Stomach (tissue), 8 donors: ENCODE measurements at regions not wholly inside any gene's neighbourhood (a gene's known extent, or its start where the extent isn't known, plus 50 kb on each side); places are given as distances from the start of the nearest gene placed in this dataset.
A peak's percentile ranks its signal among the peaks of the same experiment; 100 is the strongest.
"Not testable (repeated sequence)": the region's sequence is repeated elsewhere in the genome, so short reads cannot be mapped to it uniquely, and the experiment has no call there.

Experiments
- DNase-seq, 2 donors: peaks; one replicate each; pipeline versions ENCODE4 v3.0.0 to v3.0.0-alpha.2; 2013 to 2019
- H3K27ac ChIP-seq, 5 donors: fragments of 200-600 bp in 4 of 5; sonication (generic) in 4 of 5; one replicate each; pipeline ENCODE4 v1.5.1; 2013 to 2019; ENCODE audit warnings: mild to moderate bottlenecking in 1 of 5, moderate library complexity in 1 of 5
- H3K27me3 ChIP-seq, 3 donors: fragments of 200-600 bp; sonication (generic); one replicate each; pipeline ENCODE4 v1.5.1; 2017 to 2019; ENCODE audit warnings: mixed run types in 1 of 3
- H3K36me3 ChIP-seq, 4 donors: fragments of 200-600 bp; sonication (generic); 1 replicate in 3 of 4; 2 replicates in 1 of 4; pipeline ENCODE4 v1.5.1; 2016 to 2019
- H3K4me1 ChIP-seq, 4 donors: fragments of 200-600 bp; sonication (generic); one replicate each; pipeline ENCODE4 v1.5.1; 2016 to 2019
- H3K4me3 ChIP-seq, 4 donors: fragments of 200-600 bp; sonication (generic) in 3 of 4; one replicate each; pipeline ENCODE4 v1.5.1; 2016 to 2019; ENCODE audit warnings: mild to moderate bottlenecking in 1 of 4
- H3K9me3 ChIP-seq, 4 donors: fragments of 200-600 bp; sonication (generic); one replicate each; pipeline ENCODE4 v1.5.1; 2016 to 2019
- CTCF ChIP-seq, 7 experiments: fragments of 450-650 bp in 4 of 7; fragments of 200-600 bp in 3 of 7; sonication (generic) in 3 of 7; IDR thresholded peaks; one replicate each; pipeline ENCODE4 v1.5.1; 2016 to 2019; ENCODE audit warnings: antibody characterized with exemption in 7 of 7, control low read depth in 2 of 7, mild to moderate bottlenecking in 1 of 7
- EP300 ChIP-seq: sonication (generic); formaldehyde crosslinking; IDR thresholded peaks from one replicate; pipeline ENCODE4 v1.6.1; 2017; ENCODE audit warnings: antibody characterized with exemption
- POLR2A ChIP-seq, 4 donors: fragments of 450-650 bp; IDR thresholded peaks; one replicate each; pipeline ENCODE4 v1.6.1; 2016; ENCODE audit warnings: antibody characterized with exemption in 4 of 4, control low read depth in 2 of 4, mild to moderate bottlenecking in 1 of 4, moderate library complexity in 1 of 4
- POLR2AphosphoS5 ChIP-seq, 3 donors: sonication (generic); formaldehyde crosslinking; IDR thresholded peaks; one replicate each; pipeline ENCODE4 v1.6.1; 2016; ENCODE audit warnings: antibody characterized with exemption in 3 of 3
- WGBS, 5 donors: extraction: QIAGEN DNeasy Blood & Tissue Kit in 3 of 5; methylation state at CpG; one replicate each; pipeline versions ENCODE4 v1.1.5 to v1.1.7; 2013 to 2018; 5-methylcytosine and 5-hydroxymethylcytosine counted together
- intact Hi-C: fragments of 100-400 bp; cut with DNase I; formaldehyde crosslinking; loops from one replicate; pipeline ENCODE4 v1.15.1; 2023; ENCODE audit warnings: low total_unique reads
- donor health status: healthy with polysubstance abuse.
- donor health status: Bipolar disorder and iron deficiency.
- donor health status: healthy.

GRCh38 chr13:65929436-65929835, 1300.7 kb downstream of the PCDH9 start:
- Histone ChIP-seq H3K36me3 (no peaks in the 10 kb centered on the region), H3K4me3 (no peak overlapping the region), H3K27ac (no peak overlapping the region), H3K9me3 (no peaks in the 10 kb centered on the region), H3K27me3 (no peaks in the 10 kb centered on the region), H3K4me1 (peaks cover 0 to 11% (median 0%) of the 10 kb centered on the region in 4 donors)
- intact Hi-C loops, result no loop called here
- 46 to 67% (median 65%) methylated on average over 3 of the region's 3 CpGs for WGBS, 5 donors
- no peak for DNase-seq
- TF ChIP-seq POLR2A (IDR thresholded peaks at IDR 0.05) (no peak), POLR2AphosphoS5 (IDR thresholded peaks at IDR 0.05) (no peak), EP300 (no peak), CTCF (IDR thresholded peaks at IDR 0.05) (no peak)

GRCh38 chr13:65926750-65927171, 1303.4 kb downstream of the PCDH9 start:
- H3K4me3 ChIP-seq, result peak overlapping the region in 1 of 4 donors; percentile 1
- no peaks in the 10 kb centered on the region for H3K27me3 ChIP-seq
- TF ChIP-seq EP300, result no peak
- peak in 1 of 7 experiments; percentile 12 for TF ChIP-seq CTCF (IDR thresholded peaks at IDR 0.05)
- no peak for TF ChIP-seq POLR2A (IDR thresholded peaks at IDR 0.05)
- no peak for TF ChIP-seq POLR2AphosphoS5 (IDR thresholded peaks at IDR 0.05)
- intact Hi-C loops, result no loop called here
- DNase-seq, result peak; percentile 53 to 60
- peaks cover 0 to 11% (median 0%) of the 10 kb centered on the region in 4 donors for H3K4me1 ChIP-seq
- H3K9me3 ChIP-seq, result no peaks in the 10 kb centered on the region
- WGBS, 5 donors, result 5 to 29% (median 13%) methylated on average over 3 to 7 of the region's 7 CpGs
- no peak overlapping the region for H3K27ac ChIP-seq
- H3K36me3 ChIP-seq, result no peaks in the 10 kb centered on the region

- H3K27ac ChIP-seq, DNase-seq, H3K36me3 ChIP-seq, H3K9me3 ChIP-seq, H3K4me3 ChIP-seq, intact Hi-C loops, H3K27me3 ChIP-seq: not testable (repeated sequence)
- WGBS, 5 donors, result 84 to 98% (median 95%) methylated on average over 4 of the region's 4 CpGs
- H3K4me1 ChIP-seq, result peaks cover 0 to 11% (median 0%) of the 10 kb centered on the region in 4 donors
Measured at GRCh38 chr13:65922846-65923245, 1307.3 kb downstream of the PCDH9 start.

GRCh38 chr13:65921933-65922332, 1308.2 kb downstream of the PCDH9 start:
- WGBS, 5 donors, result 84 to 95% (median 91%) methylated on average over 2 of the region's 2 CpGs

More at GRCh38 chr13:65921933-65922332, 1308.2 kb downstream of the PCDH9 start:
- Histone ChIP-seq H3K4me3 (no peak overlapping the region), H3K36me3 (no peaks in the 10 kb centered on the region), H3K27me3 (no peaks in the 10 kb centered on the region), H3K4me1 (peaks cover 0 to 5% (median 0%) of the 10 kb centered on the region in 4 donors), H3K9me3 (no peaks in the 10 kb centered on the region), H3K27ac (no peak overlapping the region)
- no peak for DNase-seq
- TF ChIP-seq POLR2AphosphoS5 (IDR thresholded peaks at IDR 0.05) (no peak), EP300 (no peak), CTCF (IDR thresholded peaks at IDR 0.05) (no peak), POLR2A (IDR thresholded peaks at IDR 0.05) (no peak)
- intact Hi-C loops, result no loop called here
